ENCODE measurements at regions not wholly inside any gene's neighbourhood (a gene's known extent, or its start where the extent isn't known, plus 50 kb on each side); places are given as distances from the start of the nearest gene placed in this dataset.

DNA sequence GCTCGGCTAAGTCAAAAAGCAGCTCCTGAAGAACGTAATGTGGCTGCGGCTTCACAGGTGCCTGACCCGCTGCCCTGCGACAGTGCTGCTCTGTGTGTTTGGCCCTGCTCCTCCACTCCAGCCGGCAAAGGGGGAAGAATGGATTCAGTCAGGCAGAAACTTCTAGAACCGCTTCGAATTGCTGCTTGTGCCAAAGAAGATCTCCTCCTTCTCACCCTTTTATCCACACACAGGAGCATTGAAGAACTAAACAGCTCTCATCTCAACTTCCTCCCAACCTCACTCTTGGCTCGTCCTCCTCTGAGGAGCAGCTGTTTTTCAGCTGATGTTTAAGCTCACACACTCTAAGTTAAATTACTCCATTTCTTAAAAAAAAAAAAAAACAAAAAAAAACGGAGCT lies 651.4 kb downstream of the INHBA start:
- Histone ChIP-seq H3K27ac (no peak overlapping the region), H3K4me3 (no peak overlapping the region), H3K4me1 (no peaks in the 10 kb centered on the region), H3K36me3 (ENCODE audit: low read depth, missing control alignments) (no peaks in the 10 kb centered on the region), H3K27me3 (no peaks in the 10 kb centered on the region), H3K9me3 (no peaks in the 10 kb centered on the region)
- 48 to 73% methylated on average over 10 of the region's 10 CpGs for WGBS, 2 donors
- intact Hi-C loops (cut with DNase I; ENCODE audit: low total_unique reads): no loop called here
- DNase-seq: no peak
- TF ChIP-seq, protein P1, sequence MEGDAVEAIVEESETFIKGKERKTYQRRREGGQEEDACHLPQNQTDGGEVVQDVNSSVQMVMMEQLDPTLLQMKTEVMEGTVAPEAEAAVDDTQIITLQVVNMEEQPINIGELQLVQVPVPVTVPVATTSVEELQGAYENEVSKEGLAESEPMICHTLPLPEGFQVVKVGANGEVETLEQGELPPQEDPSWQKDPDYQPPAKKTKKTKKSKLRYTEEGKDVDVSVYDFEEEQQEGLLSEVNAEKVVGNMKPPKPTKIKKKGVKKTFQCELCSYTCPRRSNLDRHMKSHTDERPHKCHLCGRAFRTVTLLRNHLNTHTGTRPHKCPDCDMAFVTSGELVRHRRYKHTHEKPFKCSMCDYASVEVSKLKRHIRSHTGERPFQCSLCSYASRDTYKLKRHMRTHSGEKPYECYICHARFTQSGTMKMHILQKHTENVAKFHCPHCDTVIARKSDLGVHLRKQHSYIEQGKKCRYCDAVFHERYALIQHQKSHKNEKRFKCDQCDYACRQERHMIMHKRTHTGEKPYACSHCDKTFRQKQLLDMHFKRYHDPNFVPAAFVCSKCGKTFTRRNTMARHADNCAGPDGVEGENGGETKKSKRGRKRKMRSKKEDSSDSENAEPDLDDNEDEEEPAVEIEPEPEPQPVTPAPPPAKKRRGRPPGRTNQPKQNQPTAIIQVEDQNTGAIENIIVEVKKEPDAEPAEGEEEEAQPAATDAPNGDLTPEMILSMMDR (IDR thresholded peaks at IDR 0.05): no peak
- no peak for TF ChIP-seq POLR2A (IDR thresholded peaks at IDR 0.05)

DNA sequence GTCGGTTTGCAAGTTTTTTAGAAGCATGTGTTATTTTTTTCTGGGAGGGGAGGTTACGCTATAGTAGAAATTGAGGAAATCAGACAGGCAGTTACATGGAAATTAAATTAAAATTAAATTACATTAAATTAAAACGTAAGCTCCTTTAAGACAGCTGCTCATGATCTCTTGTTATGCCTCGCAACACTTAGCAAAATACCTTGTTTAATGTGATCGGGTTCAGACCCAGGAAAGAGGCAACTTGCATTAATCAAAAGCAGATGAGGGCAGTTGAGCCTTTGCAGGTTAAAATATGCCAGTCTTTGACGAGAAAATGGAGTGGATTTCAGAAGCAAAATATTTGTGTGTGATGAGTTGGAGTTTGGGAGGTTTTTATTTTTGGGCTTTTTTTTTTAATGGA lies 651.8 kb downstream of the INHBA start:
- Histone ChIP-seq H3K36me3 (ENCODE audit: low read depth, missing control alignments) (no peaks in the 10 kb centered on the region), H3K27ac (no peak overlapping the region), H3K4me3 (no peak overlapping the region), H3K9me3 (no peaks in the 10 kb centered on the region), H3K27me3 (no peaks in the 10 kb centered on the region), H3K4me1 (no peaks in the 10 kb centered on the region)
- WGBS, 2 donors: 81 to 84% methylated on average over 6 of the region's 6 CpGs
- intact Hi-C loops (cut with DNase I; ENCODE audit: low total_unique reads): no loop called here
- DNase-seq: no peak
- TF ChIP-seq POLR2A (IDR thresholded peaks at IDR 0.05): no peak
- TF ChIP-seq, protein P1 (IDR thresholded peaks at IDR 0.05): no peak

GRCh38 chr7:41048771-41049170 lies 654.1 kb downstream of the INHBA start:
- H3K27me3 ChIP-seq: no peaks in the 10 kb centered on the region
- TF ChIP-seq POLR2A (IDR thresholded peaks at IDR 0.05): no peak
- TF ChIP-seq, protein P1 (IDR thresholded peaks at IDR 0.05): no peak
- intact Hi-C loops (cut with DNase I; ENCODE audit: low total_unique reads): no loop called here
- H3K4me1 ChIP-seq: no peaks in the 10 kb centered on the region
- H3K36me3 ChIP-seq (ENCODE audit: low read depth, missing control alignments): no peaks in the 10 kb centered on the region
- WGBS, 2 donors: 91 to 93% methylated on average over 2 of the region's 2 CpGs
- no peak for DNase-seq
- no peak overlapping the region for H3K27ac ChIP-seq
- no peaks in the 10 kb centered on the region for H3K9me3 ChIP-seq
- no peak overlapping the region for H3K4me3 ChIP-seq

- 83 to 85% methylated on average over 5 to 9 of the region's 9 CpGs for WGBS, 2 donors
These were observed 655.1 kb downstream of the INHBA start for GRCh38 chr7:41047789-41048191.

GRCh38 chr7:41047211-41047610 lies 655.7 kb downstream of the INHBA start:
- 67 to 75% methylated on average over 5 of the region's 5 CpGs for WGBS, 2 donors
- H3K9me3 ChIP-seq: no peaks in the 10 kb centered on the region
- no peak for DNase-seq
- H3K4me1 ChIP-seq: no peaks in the 10 kb centered on the region
- H3K4me3 ChIP-seq: no peak overlapping the region
- TF ChIP-seq POLR2A (IDR thresholded peaks at IDR 0.05): no peak
- TF ChIP-seq, protein P1 (IDR thresholded peaks at IDR 0.05): no peak
- intact Hi-C loops (cut with DNase I; ENCODE audit: low total_unique reads): no loop called here
- no peaks in the 10 kb centered on the region for H3K27me3 ChIP-seq
- H3K36me3 ChIP-seq (ENCODE audit: low read depth, missing control alignments): no peaks in the 10 kb centered on the region
- H3K27ac ChIP-seq: no peak overlapping the region

More at GRCh38 chr7:41047789-41048191, 655.1 kb downstream of the INHBA start:
- Histone ChIP-seq H3K4me1 (no peaks in the 10 kb centered on the region), H3K4me3 (no peak overlapping the region), H3K27ac (no peak overlapping the region), H3K27me3 (no peaks in the 10 kb centered on the region), H3K36me3 (ENCODE audit: low read depth, missing control alignments) (no peaks in the 10 kb centered on the region), H3K9me3 (no peaks in the 10 kb centered on the region)
- TF ChIP-seq, protein P1 (IDR thresholded peaks at IDR 0.05): no peak
- TF ChIP-seq POLR2A (IDR thresholded peaks at IDR 0.05): no peak
- intact Hi-C loops (cut with DNase I; ENCODE audit: low total_unique reads): no loop called here
- no peak for DNase-seq
